SK-N-SH (cell line): ENCODE measurements at regions not wholly inside any gene's neighbourhood (a gene's known extent, or its start where the extent isn't known, plus 50 kb on each side); places are given as distances from the start of the nearest gene placed in this dataset.

Experiments used
- CTCF ChIA-PET: fragments of 300-600, 350-600 bp; formaldehyde crosslinking; extraction: SDS; loops from one replicate; lab custom pipeline; 2021; lab: Yijun Ruan, JAX
- POLR2A ChIA-PET: fragments of 350-600 bp; sonication (Branson Sonifier 250); formaldehyde crosslinking; extraction: SDS; loops from one replicate; lab custom pipeline; 2020; ENCODE audit warnings: antibody characterized with exemption, inconsistent platforms; lab: Yijun Ruan, JAX
- DNase-seq: peaks from one replicate; pipeline ENCODE4 v3.0.0; 2012
- H2AFZ ChIP-seq: fragments of 200-600 bp; sonication (generic); 2 replicates; pipeline ENCODE4 v1.8.1; 2016; ENCODE audit warnings: antibody characterized with exemption, mild to moderate bottlenecking, low read depth
- H3F3A ChIP-seq: fragments of 200-600 bp; sonication (generic); replicated peaks from 2 replicates; pipeline ENCODE3; 2016; ENCODE audit warnings: antibody characterized with exemption, mild to moderate bottlenecking; ENCODE audit not compliant: insufficient read depth
- H3K27ac ChIP-seq, 2 experiments: fragments of 200-500 bp in 1 of 2; fragments of 200-600 bp in 1 of 2; sonication (Bioruptor generic) in 1 of 2; sonication (generic), shearing (Covaris generic) in 1 of 2; 2 replicates each; pipeline versions ENCODE4 v1.5.1 to v1.6.1; 2014 to 2016; ENCODE audit warnings: low read depth in 2 of 2, inconsistent platforms in 1 of 2, low read length in 1 of 2, mild to moderate bottlenecking in 1 of 2, mixed read lengths in 1 of 2
- H3K27me3 ChIP-seq: fragments of 200-600 bp; sonication (generic), shearing (Covaris generic); 2 replicates; pipeline ENCODE4 v1.6.1; 2016; ENCODE audit warnings: mixed run types; ENCODE audit not compliant: insufficient read depth
- H3K36me3 ChIP-seq, 2 experiments: fragments of 200-500 bp in 1 of 2; fragments of 200-600 bp in 1 of 2; sonication (Bioruptor generic) in 1 of 2; sonication (generic) in 1 of 2; replicated peaks in 1 of 2; 2 replicates each; pipeline versions ENCODE3 to v1.5.1; 2014 to 2016; ENCODE audit warnings: low read length in 1 of 2, mild to moderate bottlenecking in 1 of 2; ENCODE audit not compliant: insufficient read depth in 2 of 2, control insufficient read depth in 1 of 2
- H3K4me1 ChIP-seq, 2 experiments: fragments of 200-500 bp in 1 of 2; fragments of 200-600 bp in 1 of 2; sonication (Bioruptor generic) in 1 of 2; sonication (generic), shearing (Covaris generic) in 1 of 2; 2 replicates each; pipeline versions ENCODE4 v1.5.1 to v1.6.1; 2014 to 2016; ENCODE audit warnings: low read depth in 1 of 2, low read length in 1 of 2, mixed run types in 1 of 2; ENCODE audit not compliant: insufficient read depth in 2 of 2, control insufficient read depth in 1 of 2
- H3K4me2 ChIP-seq: fragments of 200-600 bp; sonication (generic), shearing (Covaris generic); 2 replicates; pipeline ENCODE4 v1.6.1; 2017; ENCODE audit warnings: mixed run types
- H3K4me3 ChIP-seq, 2 experiments: fragments of 200-500 bp in 1 of 2; fragments of 200-600 bp in 1 of 2; sonication (Bioruptor generic) in 1 of 2; sonication (generic), shearing (Covaris generic) in 1 of 2; 2 replicates each; pipeline versions ENCODE4 v1.5.1 to v1.8.1; 2014 to 2016; ENCODE audit warnings: low read depth in 2 of 2, inconsistent platforms in 1 of 2, low read length in 1 of 2, mild to moderate bottlenecking in 1 of 2, mixed read lengths in 1 of 2, moderate library complexity in 1 of 2
- H3K79me2 ChIP-seq: fragments of 200-600 bp; sonication (generic); 2 replicates; pipeline ENCODE4 v1.8.1; 2017; ENCODE audit warnings: mild to moderate bottlenecking; ENCODE audit not compliant: insufficient read depth
- H3K9ac ChIP-seq: fragments of 200-600 bp; sonication (generic); 2 replicates; pipeline ENCODE4 v1.6.1; 2017; ENCODE audit warnings: mixed run types
- H3K9me2 ChIP-seq: fragments of 200-600 bp; sonication (generic); 2 replicates; pipeline ENCODE4 v1.6.1; 2017; ENCODE audit warnings: mixed run types
- H3K9me3 ChIP-seq: fragments of 200-600 bp; sonication (generic); 2 replicates; pipeline ENCODE4 v1.6.1; 2017; ENCODE audit warnings: mixed run types, mild to moderate bottlenecking, moderate library complexity
- H4K20me1 ChIP-seq: fragments of 200-600 bp; sonication (generic); 2 replicates; pipeline ENCODE4 v1.6.1; 2017; ENCODE audit warnings: mild to moderate bottlenecking, mixed run types; ENCODE audit not compliant: insufficient read depth
- CTCF ChIP-seq: fragments of 200-600 bp; sonication (generic); IDR thresholded peaks from 2 replicates; pipeline ENCODE4 v1.6.1; 2017; ENCODE audit warnings: antibody characterized with exemption, mild to moderate bottlenecking, moderate library complexity
- ELF1 ChIP-seq: IDR thresholded peaks from 2 replicates; pipeline ENCODE4 v1.4.0; 2012
- EP300 ChIP-seq, 2 experiments: IDR thresholded peaks; 2 replicates each; pipeline versions ENCODE4 v1.4.0 to v1.6.1; 2012; ENCODE audit warnings: borderline replicate concordance in 1 of 2, low read depth in 1 of 2, low read length in 1 of 2
- FOXJ3 ChIP-seq: sonication (generic); formaldehyde crosslinking; IDR thresholded peaks from 2 replicates; pipeline ENCODE4 v1.5.1; 2020; ENCODE audit warnings: mild to moderate bottlenecking, missing genetic modification reagents
- MXI1 ChIP-seq: IDR thresholded peaks from 2 replicates; pipeline ENCODE4 v1.6.1; 2012; ENCODE audit warnings: mild to moderate bottlenecking, low read depth, low read length, improper control_type of control experiment
- PBX3 ChIP-seq: IDR thresholded peaks from 2 replicates; pipeline ENCODE4; 2012
- RAD21 ChIP-seq: IDR thresholded peaks from 2 replicates; pipeline ENCODE4 v1.6.1; 2012; ENCODE audit warnings: mild to moderate bottlenecking, low read length
- RCOR1 ChIP-seq: fragments of 150-350 bp; IDR thresholded peaks from 2 replicates; pipeline ENCODE4 v1.6.1; 2017; ENCODE audit warnings: antibody characterized with exemption, low read length
- TCF12 ChIP-seq: IDR thresholded peaks from 2 replicates; pipeline ENCODE4 v1.4.0; 2012
- YY1 ChIP-seq: IDR thresholded peaks from 2 replicates; pipeline ENCODE4 v1.4.0; 2012; ENCODE audit warnings: low read depth, mild to moderate bottlenecking
- ZBTB33 ChIP-seq: IDR thresholded peaks from 2 replicates; pipeline ENCODE4 v1.4.0; 2012; ENCODE audit warnings: low read depth, borderline replicate concordance
- WGBS: methylation state at CpG from one replicate; pipeline ENCODE4 v1.1.6; 2017; ENCODE audit warnings: low lambda C conversion rate; 5-methylcytosine and 5-hydroxymethylcytosine counted together

- Histone ChIP-seq H3K9ac (no peak overlapping the region), H3K27me3 (no peaks in the 10 kb centered on the region), H3K36me3 (no peaks in the 10 kb centered on the region), H3K79me2 (no peaks in the 10 kb centered on the region), H3F3A (no peaks in the 10 kb centered on the region), H3K9me3 (no peaks in the 10 kb centered on the region), H4K20me1 (no peaks in the 10 kb centered on the region), H3K9me2 (no peaks in the 10 kb centered on the region), H3K4me1 (no peaks in the 10 kb centered on the region), H3K4me3 (no peak overlapping the region), H3K27ac (no peak overlapping the region), H3K4me2 (no peak overlapping the region), H2AFZ (no peak overlapping the region)
- no peak for DNase-seq
- CTCF ChIA-PET, result no interaction called here
- TF ChIP-seq RAD21, result no peak
- TF ChIP-seq TCF12, result 0 out of 2 replicates have a peak, but pooled peaks have one; percentile 9
- POLR2A ChIA-PET, result no interaction called here
- 35% methylated on average over 5 of the region's 5 CpGs for WGBS
These were observed 390.7 kb downstream of the C12orf75 start for GRCh38 chr12:105721051-105721825.

- Histone ChIP-seq H3K9ac (no peak overlapping the region), H3K79me2 (no peaks in the 10 kb centered on the region), H3K36me3 (no peaks in the 10 kb centered on the region), H3K4me3 (no peak overlapping the region), H2AFZ (no peak overlapping the region), H3K27me3 (no peaks in the 10 kb centered on the region), H3K9me3 (no peaks in the 10 kb centered on the region), H3K4me2 (no peak overlapping the region), H3F3A (no peaks in the 10 kb centered on the region), H3K9me2 (no peaks in the 10 kb centered on the region), H3K4me1 (no peaks in the 10 kb centered on the region), H3K27ac (no peak overlapping the region), H4K20me1 (no peaks in the 10 kb centered on the region)
- no peak for TF ChIP-seq ELF1
- no peak for TF ChIP-seq CTCF
- TF ChIP-seq PBX3, result no peak
- ChIA-PET POLR2A (no interaction called here), CTCF (no interaction called here)
- 77% methylated on average over 2 of the region's 2 CpGs for WGBS
- DNase-seq, result no peak
These were observed 391.4 kb downstream of the C12orf75 start for GRCh38 chr12:105721891-105722290.

- H3K9ac ChIP-seq, result no peak overlapping the region
- H2AFZ ChIP-seq, result no peak overlapping the region
- H3K27me3 ChIP-seq, result no peaks in the 10 kb centered on the region
- POLR2A ChIA-PET, result no interaction called here
- no peaks in the 10 kb centered on the region for H4K20me1 ChIP-seq
- H3K4me1 ChIP-seq, result no peaks in the 10 kb centered on the region
- no peak overlapping the region for H3K4me2 ChIP-seq
- no peaks in the 10 kb centered on the region for H3K9me3 ChIP-seq
- TF ChIP-seq EP300 (IDR thresholded peaks at IDR 0.05; ENCODE audit: borderline replicate concordance in 1 of 2, low read depth in 1 of 2, low read length in 1 of 2) (no peak), YY1 (no peak), RCOR1 (no peak), MXI1 (no peak), ZBTB33 (no peak), FOXJ3 (CRISPR knock-in tag) (no peak)
- H3F3A ChIP-seq, result no peaks in the 10 kb centered on the region
- no peaks in the 10 kb centered on the region for H3K79me2 ChIP-seq
- H3K36me3 ChIP-seq, result no peaks in the 10 kb centered on the region
- CTCF ChIA-PET, result no interaction called here
- 75% methylated on average over 2 of the region's 2 CpGs for WGBS
- H3K9me2 ChIP-seq, result no peaks in the 10 kb centered on the region
- no peak overlapping the region for H3K27ac ChIP-seq
- no peak overlapping the region for H3K4me3 ChIP-seq
- no peak for DNase-seq
These were observed 392.6 kb downstream of the C12orf75 start for GRCh38 chr12:105723066-105723465.
